ENCODE measurements at regions not wholly inside any gene's neighbourhood (a gene's known extent, or its start where the extent isn't known, plus 50 kb on each side); places are given as distances from the start of the nearest gene placed in this dataset.

DNA sequence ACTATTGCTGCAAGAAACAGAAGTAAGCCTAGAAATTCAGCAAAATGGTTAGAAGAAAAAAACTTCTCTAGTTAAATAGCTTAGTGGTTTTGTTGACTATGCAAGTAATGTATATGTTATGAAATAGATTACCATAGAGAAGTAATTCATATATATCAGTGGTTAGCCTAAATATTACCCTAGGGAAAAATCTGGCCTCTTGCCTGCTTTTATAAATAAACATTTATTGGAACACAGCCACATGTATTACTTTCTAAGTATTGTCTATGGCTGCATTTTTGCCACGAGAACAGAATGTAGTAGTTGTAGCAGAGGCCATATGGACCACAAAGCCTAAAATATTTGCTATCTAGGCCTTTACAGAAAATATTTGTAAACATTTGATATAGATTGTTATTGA lies 1471.7 kb upstream of the PRR20A start:
- Histone ChIP-seq H3K4me1 (ENCODE audit: control insufficient read depth, insufficient read depth, low read length) (peaks cover 38% of the 10 kb centered on the region), H3K9ac (ENCODE audit: low read depth, low read length) (no peak overlapping the region), H3K36me3 (ENCODE audit: control insufficient read depth, insufficient read depth, low read length) (peaks cover 28% of the 10 kb centered on the region), H3K9me3 (ENCODE audit: control insufficient read depth, insufficient read depth, low read length) (no peaks in the 10 kb centered on the region), H3K27ac (ENCODE audit: low read depth, low read length) (no peak overlapping the region), H3K27me3 (ENCODE audit: control insufficient read depth, insufficient read depth, low read length) (no peaks in the 10 kb centered on the region), H3K4me3 (ENCODE audit: low read depth, low read length) (no peak overlapping the region)

- H3K9ac ChIP-seq (ENCODE audit: low read depth, low read length), result no peak overlapping the region
- no peaks in the 10 kb centered on the region for H3K27me3 ChIP-seq (ENCODE audit: control insufficient read depth, insufficient read depth, low read length)
- H3K4me3 ChIP-seq (ENCODE audit: low read depth, low read length), result peak overlapping the region; percentile 22; the same call in 1 of the 2 replicates
- H3K4me1 ChIP-seq (ENCODE audit: control insufficient read depth, insufficient read depth, low read length), result peaks cover 41% of the 10 kb centered on the region
- peak overlapping the region; percentile 64 for H3K27ac ChIP-seq (ENCODE audit: low read depth, low read length)
- H3K36me3 ChIP-seq (ENCODE audit: control insufficient read depth, insufficient read depth, low read length), result peaks cover 11% of the 10 kb centered on the region; the same call in 1 of the 2 replicates
- no peaks in the 10 kb centered on the region for H3K9me3 ChIP-seq (ENCODE audit: control insufficient read depth, insufficient read depth, low read length)
Observed at GRCh38 chr13:55673910-55674309, 1466.8 kb upstream of the PRR20A start.

DNA sequence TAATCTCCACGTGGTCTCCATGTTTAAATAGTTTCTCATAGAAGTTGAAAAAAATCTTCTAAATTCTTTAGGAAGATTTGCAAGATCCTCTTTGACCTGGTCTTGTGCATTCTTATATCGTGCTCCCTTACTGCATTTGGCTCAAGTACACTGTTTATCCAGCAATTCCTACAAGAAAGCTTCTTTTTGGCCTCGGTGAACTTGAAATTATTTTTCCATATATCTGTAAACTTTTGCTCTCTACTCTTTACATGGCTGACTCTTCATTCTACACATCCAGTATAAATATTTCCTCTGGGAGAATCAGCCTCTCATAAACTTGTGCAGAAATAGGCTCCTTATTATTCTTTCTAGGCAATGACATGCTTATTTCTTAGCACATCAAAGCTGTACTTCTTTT lies 1457.9 kb upstream of the PRR20A start:
- Histone ChIP-seq H3K4me3 (ENCODE audit: low read depth, low read length) (no peak overlapping the region), H3K36me3 (ENCODE audit: control insufficient read depth, insufficient read depth, low read length) (no peaks in the 10 kb centered on the region), H3K9ac (ENCODE audit: low read depth, low read length) (no peak overlapping the region), H3K9me3 (ENCODE audit: control insufficient read depth, insufficient read depth, low read length) (no peaks in the 10 kb centered on the region), H3K4me1 (ENCODE audit: control insufficient read depth, insufficient read depth, low read length) (peaks cover 9% of the 10 kb centered on the region), H3K27ac (ENCODE audit: low read depth, low read length) (no peak overlapping the region), H3K27me3 (ENCODE audit: control insufficient read depth, insufficient read depth, low read length) (no peaks in the 10 kb centered on the region)

DNA sequence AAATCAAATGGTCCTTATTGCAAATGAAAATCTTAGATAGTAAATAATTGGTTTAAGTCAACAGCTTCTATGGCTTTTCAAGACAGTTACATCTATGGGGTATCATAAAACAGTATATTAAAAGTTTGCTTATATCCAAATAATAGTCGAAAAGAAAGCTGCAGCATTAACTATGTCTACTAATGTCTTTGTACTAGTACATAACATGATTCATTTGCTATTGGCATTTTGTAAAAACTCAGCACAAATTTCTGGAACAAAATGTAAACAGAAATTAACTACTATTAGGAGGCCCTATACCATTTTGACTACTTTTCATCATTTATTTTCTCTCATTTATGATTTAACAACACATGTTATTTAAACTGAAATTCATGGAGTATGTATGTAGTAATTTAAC lies 1435.2 kb upstream of the PRR20A start:
- Histone ChIP-seq H3K27me3 (ENCODE audit: control insufficient read depth, insufficient read depth, low read length) (no peaks in the 10 kb centered on the region), H3K4me3 (ENCODE audit: low read depth, low read length) (no peak overlapping the region), H3K9me3 (ENCODE audit: control insufficient read depth, insufficient read depth, low read length) (no peaks in the 10 kb centered on the region), H3K36me3 (ENCODE audit: control insufficient read depth, insufficient read depth, low read length) (no peaks in the 10 kb centered on the region), H3K9ac (ENCODE audit: low read depth, low read length) (no peak overlapping the region), H3K4me1 (ENCODE audit: control insufficient read depth, insufficient read depth, low read length) (peaks cover 9% of the 10 kb centered on the region), H3K27ac (ENCODE audit: low read depth, low read length) (no peak overlapping the region)

DNA sequence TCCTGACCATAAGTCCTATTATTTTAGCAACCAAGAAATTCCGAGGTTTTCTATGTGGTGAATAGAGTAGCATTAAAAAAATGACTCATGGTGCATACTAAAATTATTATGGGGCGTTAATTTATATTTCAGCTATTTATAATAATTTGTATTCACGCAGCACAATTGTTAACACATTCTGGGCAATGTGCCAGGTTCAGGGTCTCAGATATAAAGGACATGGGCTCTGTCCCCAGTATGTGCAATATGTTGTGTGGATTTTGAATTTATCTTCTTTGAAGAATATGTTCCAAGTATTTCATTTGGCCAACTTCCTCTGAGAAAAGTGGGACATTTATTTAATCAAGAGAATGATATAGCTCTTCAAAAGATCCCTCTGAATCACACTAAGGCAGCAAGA lies 1434.7 kb upstream of the PRR20A start:
- Histone ChIP-seq H3K9ac (ENCODE audit: low read depth, low read length) (no peak overlapping the region), H3K36me3 (ENCODE audit: control insufficient read depth, insufficient read depth, low read length) (no peaks in the 10 kb centered on the region), H3K9me3 (ENCODE audit: control insufficient read depth, insufficient read depth, low read length) (no peaks in the 10 kb centered on the region)

DNA sequence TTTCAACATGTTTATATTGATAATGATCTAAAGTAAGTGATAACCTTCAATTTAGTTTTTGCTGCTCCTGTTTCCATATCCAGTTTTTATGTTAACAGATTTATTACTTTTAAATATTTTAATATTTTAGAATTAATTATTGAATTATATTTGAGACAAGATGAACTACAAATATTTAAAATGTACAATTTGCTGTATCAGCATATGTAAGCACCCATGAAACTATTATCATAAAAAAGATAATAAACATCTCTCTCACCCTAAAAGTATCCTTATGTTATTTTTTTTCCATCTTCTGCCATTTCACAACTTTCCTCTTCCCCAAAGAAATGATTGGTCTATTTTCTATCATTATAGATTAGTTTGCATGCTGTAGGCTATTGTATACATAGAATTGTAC lies 1426.6 kb upstream of the PRR20A start:
- no peaks in the 10 kb centered on the region for H3K9me3 ChIP-seq (ENCODE audit: control insufficient read depth, insufficient read depth, low read length)
- H3K36me3 ChIP-seq (ENCODE audit: control insufficient read depth, insufficient read depth, low read length), result no peaks in the 10 kb centered on the region
- no peaks in the 10 kb centered on the region for H3K4me1 ChIP-seq (ENCODE audit: control insufficient read depth, insufficient read depth, low read length)
- no peak overlapping the region for H3K27ac ChIP-seq (ENCODE audit: low read depth, low read length)
- no peak overlapping the region for H3K4me3 ChIP-seq (ENCODE audit: low read depth, low read length)
- H3K27me3 ChIP-seq (ENCODE audit: control insufficient read depth, insufficient read depth, low read length), result no peaks in the 10 kb centered on the region
- H3K9ac ChIP-seq (ENCODE audit: low read depth, low read length), result no peak overlapping the region

More for the DNA sequence above, 1434.7 kb upstream of the PRR20A start:
- Histone ChIP-seq H3K4me1 (ENCODE audit: control insufficient read depth, insufficient read depth, low read length) (peaks cover 9% of the 10 kb centered on the region), H3K4me3 (ENCODE audit: low read depth, low read length) (no peak overlapping the region), H3K27me3 (ENCODE audit: control insufficient read depth, insufficient read depth, low read length) (no peaks in the 10 kb centered on the region), H3K27ac (ENCODE audit: low read depth, low read length) (no peak overlapping the region)

- Histone ChIP-seq H3K4me3 (ENCODE audit: low read depth, low read length) (no peak overlapping the region), H3K4me1 (ENCODE audit: control insufficient read depth, insufficient read depth, low read length) (peaks cover 17% of the 10 kb centered on the region), H3K36me3 (ENCODE audit: control insufficient read depth, insufficient read depth, low read length) (no peaks in the 10 kb centered on the region), H3K27ac (ENCODE audit: low read depth, low read length) (no peak overlapping the region), H3K9me3 (ENCODE audit: control insufficient read depth, insufficient read depth, low read length) (no peaks in the 10 kb centered on the region), H3K27me3 (ENCODE audit: control insufficient read depth, insufficient read depth, low read length) (no peaks in the 10 kb centered on the region), H3K9ac (ENCODE audit: low read depth, low read length) (no peak overlapping the region)
Observed at GRCh38 chr13:55727683-55728082, 1413.0 kb upstream of the PRR20A start.

DNA sequence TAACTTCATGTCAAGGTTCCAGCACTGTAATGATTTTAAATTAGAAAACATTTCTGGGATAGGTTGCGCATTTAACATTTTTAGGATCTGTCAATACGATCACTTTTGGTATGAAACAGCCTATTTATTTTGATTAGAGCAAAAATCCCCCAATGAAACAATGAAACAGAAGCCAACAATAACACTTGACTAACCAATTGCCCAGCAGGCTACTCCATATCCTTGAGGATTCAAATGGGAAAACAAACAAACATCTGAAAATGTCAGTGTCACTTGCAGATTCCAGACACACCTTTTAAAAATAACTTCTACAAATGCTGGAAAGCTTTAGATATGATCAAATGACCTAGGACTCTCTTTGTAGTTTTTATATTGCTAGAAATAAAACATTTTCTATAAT lies 1412.5 kb upstream of the PRR20A start:
- H3K9ac ChIP-seq (ENCODE audit: low read depth, low read length), result no peak overlapping the region
- H3K4me3 ChIP-seq (ENCODE audit: low read depth, low read length), result no peak overlapping the region
- H3K27ac ChIP-seq (ENCODE audit: low read depth, low read length), result no peak overlapping the region
- no peaks in the 10 kb centered on the region for H3K27me3 ChIP-seq (ENCODE audit: control insufficient read depth, insufficient read depth, low read length)
- H3K4me1 ChIP-seq (ENCODE audit: control insufficient read depth, insufficient read depth, low read length), result peaks cover 17% of the 10 kb centered on the region
- H3K36me3 ChIP-seq (ENCODE audit: control insufficient read depth, insufficient read depth, low read length), result no peaks in the 10 kb centered on the region
- H3K9me3 ChIP-seq (ENCODE audit: control insufficient read depth, insufficient read depth, low read length), result no peaks in the 10 kb centered on the region

GRCh38 chr13:55745828-55746227 lies 1394.9 kb upstream of the PRR20A start:
- no peaks in the 10 kb centered on the region for H3K4me1 ChIP-seq (ENCODE audit: control insufficient read depth, insufficient read depth, low read length)
- no peak overlapping the region for H3K27ac ChIP-seq (ENCODE audit: low read depth, low read length)
- H3K36me3 ChIP-seq (ENCODE audit: control insufficient read depth, insufficient read depth, low read length), result no peaks in the 10 kb centered on the region
- H3K9me3 ChIP-seq (ENCODE audit: control insufficient read depth, insufficient read depth, low read length), result no peaks in the 10 kb centered on the region
- H3K27me3 ChIP-seq (ENCODE audit: control insufficient read depth, insufficient read depth, low read length), result no peaks in the 10 kb centered on the region
- no peak overlapping the region for H3K4me3 ChIP-seq (ENCODE audit: low read depth, low read length)
- H3K9ac ChIP-seq (ENCODE audit: low read depth, low read length), result no peak overlapping the region

DNA sequence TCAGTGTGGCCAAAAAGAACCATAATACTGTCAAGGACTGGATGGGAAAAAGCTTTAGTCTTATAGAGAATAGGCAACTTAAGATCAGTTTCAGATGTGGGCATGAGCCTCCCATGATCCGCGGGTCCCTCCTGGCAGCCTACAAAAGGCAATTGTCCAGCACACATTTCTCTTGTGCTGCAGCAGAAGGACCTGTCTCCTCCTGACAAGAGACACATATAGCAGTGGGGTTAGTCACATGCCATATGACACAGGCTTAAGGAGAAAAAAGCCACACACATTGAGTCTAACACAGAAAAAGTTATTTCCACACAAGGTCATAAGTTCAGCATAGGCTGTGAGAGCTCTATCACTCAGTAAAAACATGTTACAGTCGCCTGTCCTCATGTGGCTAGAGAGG lies 1378.7 kb upstream of the PRR20A start:
- no peaks in the 10 kb centered on the region for H3K9me3 ChIP-seq (ENCODE audit: control insufficient read depth, insufficient read depth, low read length)
- H3K27me3 ChIP-seq (ENCODE audit: control insufficient read depth, insufficient read depth, low read length), result no peaks in the 10 kb centered on the region
- no peak overlapping the region for H3K27ac ChIP-seq (ENCODE audit: low read depth, low read length)
- no peaks in the 10 kb centered on the region for H3K4me1 ChIP-seq (ENCODE audit: control insufficient read depth, insufficient read depth, low read length)
- no peak overlapping the region for H3K4me3 ChIP-seq (ENCODE audit: low read depth, low read length)
- H3K36me3 ChIP-seq (ENCODE audit: control insufficient read depth, insufficient read depth, low read length), result no peaks in the 10 kb centered on the region
- no peak overlapping the region for H3K9ac ChIP-seq (ENCODE audit: low read depth, low read length)

DNA sequence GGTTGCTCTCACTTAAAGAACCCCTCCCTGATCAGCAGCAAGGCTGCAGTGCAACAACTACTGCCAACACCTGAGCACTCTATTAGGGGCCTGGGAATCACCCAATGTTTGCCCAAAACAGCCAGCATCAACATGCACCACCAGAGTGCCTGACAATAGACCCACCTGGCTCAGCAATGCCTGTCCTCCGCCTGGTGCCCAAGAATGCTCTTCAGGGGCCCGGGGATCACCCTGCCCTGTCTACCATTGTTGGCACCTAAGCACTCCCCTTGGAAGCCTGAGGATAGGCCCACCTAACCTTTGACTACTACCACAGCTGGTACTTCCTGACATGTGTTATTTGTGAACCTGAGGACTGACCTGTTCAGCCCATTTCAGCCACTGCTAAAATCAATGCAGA lies 1363.1 kb upstream of the PRR20A start:
- no peak overlapping the region for H3K4me3 ChIP-seq (ENCODE audit: low read depth, low read length)
- no peak overlapping the region for H3K27ac ChIP-seq (ENCODE audit: low read depth, low read length)
- H3K9ac ChIP-seq (ENCODE audit: low read depth, low read length), result no peak overlapping the region
- no peaks in the 10 kb centered on the region for H3K36me3 ChIP-seq (ENCODE audit: control insufficient read depth, insufficient read depth, low read length)
- no peaks in the 10 kb centered on the region for H3K27me3 ChIP-seq (ENCODE audit: control insufficient read depth, insufficient read depth, low read length)
- peaks cover 9% of the 10 kb centered on the region for H3K4me1 ChIP-seq (ENCODE audit: control insufficient read depth, insufficient read depth, low read length)
- H3K9me3 ChIP-seq (ENCODE audit: control insufficient read depth, insufficient read depth, low read length), result no peaks in the 10 kb centered on the region

GRCh38 chr13:55783841-55784240 lies 1356.9 kb upstream of the PRR20A start:
- H3K9me3 ChIP-seq (ENCODE audit: control insufficient read depth, insufficient read depth, low read length), result no peaks in the 10 kb centered on the region
- H3K27ac ChIP-seq (ENCODE audit: low read depth, low read length), result no peak overlapping the region
- H3K9ac ChIP-seq (ENCODE audit: low read depth, low read length), result no peak overlapping the region
- H3K36me3 ChIP-seq (ENCODE audit: control insufficient read depth, insufficient read depth, low read length), result no peaks in the 10 kb centered on the region
- H3K4me1 ChIP-seq (ENCODE audit: control insufficient read depth, insufficient read depth, low read length), result peaks cover 6% of the 10 kb centered on the region; the same call in 1 of the 2 replicates
- no peak overlapping the region for H3K4me3 ChIP-seq (ENCODE audit: low read depth, low read length)
- H3K27me3 ChIP-seq (ENCODE audit: control insufficient read depth, insufficient read depth, low read length), result no peaks in the 10 kb centered on the region
